Activated CD8-positive, alpha-beta T cell treated with anti-CD3 and anti-CD28 coated beads for 36 hours (primary cell): ENCODE measurements at regions not wholly inside any gene's neighbourhood (a gene's known extent, or its start where the extent isn't known, plus 50 kb on each side); places are given as distances from the start of the nearest gene placed in this dataset.

Source experiments
- ATAC-seq: fragments of 200-7000 bp; cut with Tn5 transposase; one replicate; pipeline ENCODE4 v1.10.0; 2021; ENCODE audit warnings: mild to moderate bottlenecking, moderate library complexity
- CTCF ChIA-PET: fragments of 350-600 bp; sonication (Branson Sonifier 250); formaldehyde crosslinking; loops from one replicate; lab custom pipeline; 2021; ENCODE audit warnings: antibody characterized with exemption; lab: Charles Lee
- POLR2A ChIA-PET: fragments of 350-600 bp; sonication (Branson Sonifier 250); formaldehyde crosslinking; loops from one replicate; lab custom pipeline; 2021; ENCODE audit warnings: antibody characterized with exemption; lab: Charles Lee
- DNase-seq: peaks from one replicate; pipeline ENCODE4 v3.0.0-alpha.2; 2020
- H3K27ac Mint-ChIP-seq: one replicate; pipeline ENCODE4 v1.8.0; 2021; ENCODE audit warnings: mild to moderate bottlenecking, mixed read lengths
- H3K27me3 Mint-ChIP-seq: one replicate; pipeline ENCODE4 v1.8.0; 2021; ENCODE audit warnings: mixed read lengths
- H3K36me3 Mint-ChIP-seq: one replicate; pipeline ENCODE4 v1.8.0; 2021; ENCODE audit warnings: low read depth, mixed read lengths
- H3K4me1 Mint-ChIP-seq: one replicate; pipeline ENCODE4 v1.8.0; 2021; ENCODE audit warnings: low read depth, mixed read lengths
- H3K4me3 Mint-ChIP-seq: one replicate; pipeline ENCODE4 v1.8.0; 2021; ENCODE audit warnings: mild to moderate bottlenecking, moderate library complexity, mixed read lengths
- H3K9me3 Mint-ChIP-seq: one replicate; pipeline ENCODE4 v1.8.0; 2021; ENCODE audit warnings: mixed read lengths
- CTCF ChIP-seq: fragments of 200-600 bp; IDR thresholded peaks from one replicate; pipeline ENCODE4 v1.8.0; 2022; ENCODE audit warnings: antibody characterized with exemption, mild to moderate bottlenecking
- intact Hi-C: fragments of 100-400 bp; cut with micrococcal nuclease; formaldehyde crosslinking; loops from one replicate; pipeline ENCODE4 v1.10.0; 2022

GRCh38 chr6:40959781-40960327 is 79.2 kb downstream of the UNC5CL start:
- no peak overlapping the region for H3K4me3 Mint-ChIP-seq
- intact Hi-C loops, result no loop called here
- H3K4me1 Mint-ChIP-seq, result peaks cover 7% of the 10 kb centered on the region
- POLR2A ChIA-PET, result no interaction called here
- ATAC-seq (no peak), DNase-seq (no peak)
- no peak overlapping the region for H3K27ac Mint-ChIP-seq
- CTCF ChIA-PET, result no interaction called here
- no peaks in the 10 kb centered on the region for H3K36me3 Mint-ChIP-seq
- TF ChIP-seq CTCF, result no peak
- H3K9me3 Mint-ChIP-seq, result no peaks in the 10 kb centered on the region
- no peaks in the 10 kb centered on the region for H3K27me3 Mint-ChIP-seq

- no peak for DNase-seq
- no peaks in the 10 kb centered on the region for H3K9me3 Mint-ChIP-seq
- ChIA-PET POLR2A (interaction anchor here (1.2 kb wide), 1 partner anchor 164 kb away, joined by 3 read pairs; no protein-coding TSS in a partner anchor), CTCF (no interaction called here)
- no peak for TF ChIP-seq CTCF
- intact Hi-C loops, result no loop called here
- no peaks in the 10 kb centered on the region for H3K27me3 Mint-ChIP-seq
- no peak overlapping the region for H3K27ac Mint-ChIP-seq
- no peak for ATAC-seq
- H3K4me3 Mint-ChIP-seq, result no peak overlapping the region
- peaks cover 7% of the 10 kb centered on the region for H3K4me1 Mint-ChIP-seq
- H3K36me3 Mint-ChIP-seq, result no peaks in the 10 kb centered on the region
Observed at GRCh38 chr6:40958738-40959137, 80.3 kb downstream of the UNC5CL start.

DNA sequence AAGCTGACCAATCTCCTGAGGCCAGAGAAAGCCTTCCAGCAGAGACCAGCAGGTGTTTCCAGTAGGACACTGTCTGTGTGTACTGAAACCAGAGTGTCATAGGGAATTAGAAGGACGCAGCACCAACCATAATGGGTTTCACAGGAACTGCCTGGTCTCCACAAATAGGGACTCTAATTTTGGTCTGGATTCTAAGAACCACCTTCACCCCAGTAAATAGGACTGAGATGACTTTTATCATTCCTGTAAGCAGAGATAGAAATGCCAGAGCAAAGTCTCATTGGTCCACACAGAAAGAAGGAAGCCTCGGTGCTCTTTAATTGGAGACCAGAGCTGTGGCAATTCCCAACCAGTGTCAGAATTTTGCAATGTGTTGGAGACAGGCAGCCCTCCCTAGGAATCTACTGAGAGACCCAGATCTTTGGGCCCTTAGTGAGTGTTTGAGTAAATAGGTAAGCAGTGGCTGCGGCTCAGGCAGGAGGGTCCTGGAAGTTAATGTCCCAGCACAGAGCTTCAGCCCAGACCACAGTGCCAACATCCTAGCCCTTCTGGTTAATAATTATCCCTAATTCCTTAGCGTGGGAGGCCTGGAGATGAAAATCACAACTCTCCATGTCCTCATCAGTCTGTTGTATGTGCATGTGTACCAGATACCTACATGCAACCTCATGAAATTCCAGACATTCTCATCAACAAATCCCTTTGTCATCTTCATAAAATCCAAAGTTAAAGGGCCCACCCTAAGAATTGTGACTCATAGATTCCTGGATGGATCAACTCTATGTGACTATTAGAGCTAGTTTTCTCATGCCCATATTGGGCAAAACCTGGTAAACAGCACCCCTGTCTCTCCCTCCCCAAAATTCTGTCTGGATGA is 81.2 kb downstream of the UNC5CL start:
- CTCF ChIA-PET, result no interaction called here

GRCh38 chr6:40956936-40957335 is 82.1 kb downstream of the UNC5CL start:
- Mint-ChIP-seq H3K27me3 (peaks cover 4% of the 10 kb centered on the region), H3K27ac (no peak overlapping the region), H3K36me3 (no peaks in the 10 kb centered on the region), H3K4me1 (peaks cover under 1% of the 10 kb centered on the region), H3K4me3 (no peak overlapping the region), H3K9me3 (no peaks in the 10 kb centered on the region)
- CTCF ChIA-PET, result no interaction called here
- ATAC-seq (no peak), DNase-seq (no peak)
- no peak for TF ChIP-seq CTCF
- POLR2A ChIA-PET, result no interaction called here
- intact Hi-C loops, result no loop called here

More for the DNA sequence above, 81.2 kb downstream of the UNC5CL start:
- Mint-ChIP-seq H3K36me3 (no peaks in the 10 kb centered on the region), H3K9me3 (no peaks in the 10 kb centered on the region), H3K4me3 (no peak overlapping the region), H3K4me1 (peaks cover 7% of the 10 kb centered on the region), H3K27me3 (peaks cover 4% of the 10 kb centered on the region), H3K27ac (no peak overlapping the region)
- no peak for DNase-seq
- POLR2A ChIA-PET, result interaction anchor here (1.2 kb wide), 1 partner anchor 165 kb away, joined by 3 read pairs; no protein-coding TSS in a partner anchor
- TF ChIP-seq CTCF, result no peak
- ATAC-seq, result no peak
- intact Hi-C loops, result no loop called here

DNA sequence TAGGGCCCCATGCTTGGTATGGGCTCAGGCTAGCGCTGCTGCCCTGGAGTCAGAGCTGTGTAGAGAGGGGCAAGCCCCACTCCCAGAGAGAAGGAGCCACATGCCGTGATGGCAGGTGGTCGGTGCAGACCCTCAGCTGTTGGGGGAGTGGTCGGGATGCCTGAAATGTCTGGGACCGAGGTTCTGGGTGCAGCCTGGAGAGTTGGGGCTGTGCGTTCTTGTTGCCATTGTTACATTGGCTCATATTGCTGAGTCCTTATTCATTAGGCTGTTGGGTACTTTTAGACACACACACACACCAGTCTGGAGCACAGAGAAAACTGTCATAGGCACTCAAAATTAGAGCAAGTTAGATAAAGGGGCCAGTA is 83.9 kb downstream of the UNC5CL start:
- intact Hi-C loops, result no loop called here
- Mint-ChIP-seq H3K4me3 (no peak overlapping the region), H3K27me3 (peaks cover 11% of the 10 kb centered on the region), H3K36me3 (no peaks in the 10 kb centered on the region), H3K27ac (no peak overlapping the region), H3K9me3 (no peaks in the 10 kb centered on the region), H3K4me1 (no peaks in the 10 kb centered on the region)
- ATAC-seq (no peak), DNase-seq (no peak)
- ChIA-PET CTCF (no interaction called here), POLR2A (no interaction called here)
- no peak for TF ChIP-seq CTCF
